ENCODE measurements at regions not wholly inside any gene's neighbourhood (a gene's known extent, or its start where the extent isn't known, plus 50 kb on each side); places are given as distances from the start of the nearest gene placed in this dataset.

DNA sequence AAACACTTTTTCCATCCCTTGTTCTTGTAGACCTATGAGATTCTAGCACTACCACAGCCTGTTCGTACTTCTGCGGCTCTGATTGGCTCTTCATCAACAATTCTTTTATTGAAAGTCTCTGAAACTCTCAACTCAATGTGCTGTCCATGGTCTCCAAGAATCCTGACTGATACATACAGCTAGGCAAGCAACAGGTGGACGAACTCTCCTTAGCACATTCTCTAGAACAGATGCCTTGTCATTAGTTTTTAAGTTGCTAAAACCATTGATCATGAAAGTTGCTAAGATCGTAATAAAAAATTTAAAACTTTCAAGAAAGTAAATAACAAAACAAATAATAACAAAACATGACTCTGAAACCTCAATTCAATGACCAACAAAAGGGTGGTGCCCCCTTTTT, 210.5 kb downstream of the EPHA4 start:
- no peak for DNase-seq (ENCODE audit: low read depth)
- TF ChIP-seq, protein P1, sequence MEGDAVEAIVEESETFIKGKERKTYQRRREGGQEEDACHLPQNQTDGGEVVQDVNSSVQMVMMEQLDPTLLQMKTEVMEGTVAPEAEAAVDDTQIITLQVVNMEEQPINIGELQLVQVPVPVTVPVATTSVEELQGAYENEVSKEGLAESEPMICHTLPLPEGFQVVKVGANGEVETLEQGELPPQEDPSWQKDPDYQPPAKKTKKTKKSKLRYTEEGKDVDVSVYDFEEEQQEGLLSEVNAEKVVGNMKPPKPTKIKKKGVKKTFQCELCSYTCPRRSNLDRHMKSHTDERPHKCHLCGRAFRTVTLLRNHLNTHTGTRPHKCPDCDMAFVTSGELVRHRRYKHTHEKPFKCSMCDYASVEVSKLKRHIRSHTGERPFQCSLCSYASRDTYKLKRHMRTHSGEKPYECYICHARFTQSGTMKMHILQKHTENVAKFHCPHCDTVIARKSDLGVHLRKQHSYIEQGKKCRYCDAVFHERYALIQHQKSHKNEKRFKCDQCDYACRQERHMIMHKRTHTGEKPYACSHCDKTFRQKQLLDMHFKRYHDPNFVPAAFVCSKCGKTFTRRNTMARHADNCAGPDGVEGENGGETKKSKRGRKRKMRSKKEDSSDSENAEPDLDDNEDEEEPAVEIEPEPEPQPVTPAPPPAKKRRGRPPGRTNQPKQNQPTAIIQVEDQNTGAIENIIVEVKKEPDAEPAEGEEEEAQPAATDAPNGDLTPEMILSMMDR (conservative IDR thresholded peaks at IDR 0.05; ENCODE audit: low read depth, low read length) = no peak
- no peak overlapping the region for H3K4me3 ChIP-seq (ENCODE audit: low read depth, low read length)

DNA sequence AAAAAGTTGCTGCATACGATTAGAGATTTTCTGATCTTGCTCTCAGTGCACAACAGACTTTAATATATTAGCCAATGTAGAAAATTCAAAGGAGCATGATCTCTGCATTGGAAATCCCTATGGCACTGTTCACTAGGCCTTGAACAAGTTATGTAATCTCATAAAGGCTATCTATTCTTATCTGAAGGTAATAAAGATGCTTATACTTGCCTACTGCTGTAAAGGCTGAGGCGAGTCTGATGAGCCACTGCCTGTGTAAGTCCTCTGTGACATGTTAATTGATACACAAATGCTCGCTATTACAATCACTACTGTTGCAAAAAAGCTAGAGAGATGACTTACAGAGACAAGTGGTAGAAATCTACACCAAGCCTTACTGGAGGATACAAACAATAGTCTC, 207.4 kb downstream of the EPHA4 start:
- H3K4me3 ChIP-seq (ENCODE audit: low read depth, low read length) = no peak overlapping the region
- DNase-seq (ENCODE audit: low read depth) = no peak
- TF ChIP-seq, protein P1 (conservative IDR thresholded peaks at IDR 0.05; ENCODE audit: low read depth, low read length) = no peak
